ENCODE measurements at regions not wholly inside any gene's neighbourhood (a gene's known extent, or its start where the extent isn't known, plus 50 kb on each side); places are given as distances from the start of the nearest gene placed in this dataset.
"Not testable (repeated sequence)": the region's sequence is repeated elsewhere in the genome, so short reads cannot be mapped to it uniquely, and the experiment has no call there.

DNA sequence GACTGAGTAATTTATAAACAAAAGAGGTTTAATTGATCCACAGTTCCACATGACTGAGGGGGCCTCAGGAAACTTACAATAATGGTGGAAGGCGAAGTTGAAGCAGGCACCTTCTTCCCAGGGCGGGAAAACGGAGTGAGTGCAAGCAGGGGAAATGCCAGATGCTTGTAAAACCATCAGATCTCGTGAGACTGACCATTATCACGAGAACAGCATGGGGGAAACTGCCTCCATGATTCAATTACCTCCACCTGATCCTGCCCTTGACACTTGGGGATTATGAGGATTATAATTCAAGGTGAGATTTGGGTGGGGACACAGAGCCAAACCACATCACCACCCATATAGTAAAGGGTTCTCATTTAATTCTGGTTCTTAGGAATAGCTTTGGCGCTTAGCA is 219.5 kb upstream of the ATP5MC3 start:
- no peak for FAIRE-seq

GRCh38 chr2:175399326-175399725 is 217.8 kb upstream of the ATP5MC3 start:
- no peak for FAIRE-seq

GRCh38 chr2:175398848-175399247 is 217.3 kb upstream of the ATP5MC3 start:
- FAIRE-seq, result no peak

DNA sequence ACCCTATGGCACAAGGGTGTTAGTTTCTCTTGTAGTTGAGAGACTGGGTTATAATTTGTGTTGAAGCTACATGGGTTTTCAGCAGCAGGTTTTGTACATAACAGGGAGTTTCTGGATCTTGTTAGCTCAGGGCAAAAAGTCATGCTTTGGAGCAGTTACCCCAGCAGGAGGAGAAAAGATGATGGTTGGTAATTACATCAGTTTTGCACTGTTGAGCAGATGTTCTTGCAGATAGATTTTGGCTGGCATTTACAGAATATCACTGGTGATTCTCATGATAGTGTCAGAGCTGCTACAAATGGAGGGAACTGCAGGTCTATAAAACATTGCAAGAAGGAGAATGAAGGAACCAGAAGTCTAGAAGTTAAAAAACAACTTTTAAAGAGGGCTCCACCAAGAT is 215.2 kb upstream of the ATP5MC3 start:
- FAIRE-seq, result no peak

GRCh38 chr2:175393851-175394250 is 212.3 kb upstream of the ATP5MC3 start:
- no peak for FAIRE-seq

DNA sequence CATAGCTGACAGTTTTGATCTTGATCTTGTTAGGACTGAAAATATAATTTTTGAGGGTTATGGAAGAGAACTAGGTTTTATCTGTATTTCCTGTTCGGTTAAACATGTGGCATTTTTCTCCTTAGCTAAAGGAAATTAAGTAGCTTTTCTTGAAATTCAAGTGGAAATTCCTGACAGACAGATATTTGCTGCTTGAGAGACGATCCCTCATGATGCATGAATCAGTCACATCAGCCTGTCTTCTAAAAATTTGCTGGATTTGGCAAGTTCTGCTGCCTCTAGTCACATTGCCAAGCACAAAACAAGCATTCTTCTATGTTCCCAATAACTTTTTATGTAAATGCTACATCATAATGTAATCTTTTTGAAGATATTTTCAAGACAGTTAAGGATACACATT is 201.8 kb upstream of the ATP5MC3 start:
- no peak for FAIRE-seq

- FAIRE-seq, result no peak
These were observed 192.2 kb upstream of the ATP5MC3 start for GRCh38 chr2:175373729-175374128.

- FAIRE-seq, result no peak
These were observed 191.5 kb upstream of the ATP5MC3 start for GRCh38 chr2:175372704-175373701.

- FAIRE-seq, result no peak
These were observed 189.9 kb upstream of the ATP5MC3 start for GRCh38 chr2:175371378-175371777.

- peak; percentile 21 for FAIRE-seq
These were observed 185.3 kb upstream of the ATP5MC3 start for GRCh38 chr2:175366815-175367214.

- no peak for FAIRE-seq
These were observed 182.2 kb upstream of the ATP5MC3 start for GRCh38 chr2:175363699-175364098.

- FAIRE-seq, result no peak
These were observed 180.8 kb upstream of the ATP5MC3 start for GRCh38 chr2:175362331-175362730.

DNA sequence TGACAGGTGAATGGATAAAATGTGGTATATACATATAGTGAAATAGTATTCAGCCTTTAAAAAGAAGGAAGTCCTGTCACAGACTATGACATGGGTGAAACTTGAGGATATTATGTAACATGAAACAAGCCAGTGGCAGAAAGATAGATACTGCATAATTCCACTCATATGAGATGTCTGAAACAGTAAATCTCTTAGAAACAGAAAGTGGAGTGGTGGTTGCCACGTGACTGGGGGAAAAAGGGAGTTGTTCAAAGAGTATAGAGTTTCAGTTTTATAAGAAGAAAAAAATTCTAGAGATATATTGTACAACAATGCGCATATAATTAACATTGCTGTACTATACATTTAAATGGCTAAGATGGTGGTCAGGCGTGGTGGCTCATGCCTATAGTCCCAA is 178.2 kb upstream of the ATP5MC3 start:
- no peak for FAIRE-seq

- FAIRE-seq, result no peak
These were observed 175.4 kb upstream of the ATP5MC3 start for GRCh38 chr2:175356901-175357300.

DNA sequence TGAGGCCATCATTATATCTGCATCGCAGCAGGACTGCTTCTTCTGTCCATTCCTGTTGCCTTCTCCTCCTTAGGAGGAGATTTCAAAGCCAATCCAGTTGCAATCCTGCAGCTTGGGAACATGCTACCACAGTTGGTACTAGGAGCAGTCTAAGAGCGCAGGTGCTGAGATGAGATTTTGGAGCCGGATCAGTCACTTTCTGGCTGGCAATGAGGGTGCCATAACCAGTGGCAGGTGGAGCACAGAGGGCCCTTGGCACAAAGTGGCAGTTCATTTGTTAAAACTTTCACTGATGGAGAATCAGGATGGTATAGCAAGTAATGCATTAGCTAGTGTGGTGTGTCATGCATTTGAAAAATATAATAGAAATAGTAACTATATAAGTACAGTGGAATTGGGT is 173.7 kb upstream of the ATP5MC3 start:
- no peak for FAIRE-seq

- no peak for FAIRE-seq
These were observed 171.8 kb upstream of the ATP5MC3 start for GRCh38 chr2:175353275-175353674.

GRCh38 chr2:175351512-175351911 is 170.0 kb upstream of the ATP5MC3 start:
- FAIRE-seq, result no peak

- FAIRE-seq, result no peak
These were observed 168.6 kb upstream of the ATP5MC3 start for GRCh38 chr2:175350105-175350504.

DNA sequence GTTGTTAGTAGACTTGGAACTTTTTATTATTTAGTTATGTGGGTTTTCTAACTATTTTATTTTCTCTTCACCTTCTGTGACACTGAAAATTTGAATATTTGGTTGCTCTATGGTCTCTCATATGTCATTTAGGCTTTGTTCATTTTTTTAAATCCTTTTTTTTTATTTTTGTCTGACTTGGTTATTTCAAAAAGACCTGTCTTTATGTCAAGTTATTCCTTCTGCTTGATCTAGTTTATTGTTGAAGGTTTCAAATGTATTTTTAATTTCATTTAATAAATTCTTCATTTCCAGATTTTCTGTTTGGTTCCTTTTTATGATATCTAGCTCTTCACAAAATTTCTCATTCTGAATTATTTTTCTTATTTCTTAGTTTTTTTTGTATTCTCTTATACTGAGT is 160.6 kb upstream of the ATP5MC3 start:
- no peak for FAIRE-seq

DNA sequence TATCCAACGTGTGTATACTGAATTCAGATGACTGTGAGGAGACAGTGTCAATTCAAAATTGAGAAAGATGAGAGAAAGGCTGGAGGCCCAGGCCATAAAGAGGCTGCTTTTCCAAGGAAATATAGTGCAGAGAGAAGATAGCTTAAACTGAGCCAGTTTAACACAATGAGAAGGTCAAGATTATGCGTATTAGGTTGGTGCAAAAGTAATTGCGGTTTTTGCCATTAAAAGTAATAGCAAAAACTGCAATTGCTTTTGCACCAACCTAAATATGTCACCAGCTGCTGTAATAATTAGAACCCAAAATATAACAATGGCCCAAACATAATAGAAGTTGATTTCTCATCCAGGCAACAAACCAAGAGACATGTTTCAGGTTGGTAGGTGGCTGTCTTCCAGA is 148.7 kb upstream of the ATP5MC3 start:
- no peak for FAIRE-seq

- FAIRE-seq, result no peak
These were observed 145.3 kb upstream of the ATP5MC3 start for GRCh38 chr2:175326801-175327200.

DNA sequence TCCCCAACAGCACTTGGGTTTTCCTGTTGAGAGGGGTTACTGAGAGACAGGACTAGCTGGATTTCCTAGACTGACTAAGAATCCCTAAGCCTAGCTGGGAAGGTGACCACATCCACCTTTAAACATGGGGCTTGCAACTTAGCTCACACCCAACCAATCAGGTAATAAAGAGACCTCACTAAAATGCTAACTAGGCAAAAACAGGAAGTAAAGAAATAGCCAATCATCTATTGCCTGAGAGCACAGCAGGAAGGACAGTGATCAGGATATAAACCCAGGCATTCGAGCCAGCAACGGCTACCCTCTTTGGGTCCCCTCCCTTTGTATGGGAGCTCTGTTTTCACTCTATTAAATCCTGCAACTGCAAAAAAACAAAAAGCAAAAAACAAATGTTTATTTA is 144.7 kb upstream of the ATP5MC3 start:
- FAIRE-seq, result not testable (repeated sequence)

DNA sequence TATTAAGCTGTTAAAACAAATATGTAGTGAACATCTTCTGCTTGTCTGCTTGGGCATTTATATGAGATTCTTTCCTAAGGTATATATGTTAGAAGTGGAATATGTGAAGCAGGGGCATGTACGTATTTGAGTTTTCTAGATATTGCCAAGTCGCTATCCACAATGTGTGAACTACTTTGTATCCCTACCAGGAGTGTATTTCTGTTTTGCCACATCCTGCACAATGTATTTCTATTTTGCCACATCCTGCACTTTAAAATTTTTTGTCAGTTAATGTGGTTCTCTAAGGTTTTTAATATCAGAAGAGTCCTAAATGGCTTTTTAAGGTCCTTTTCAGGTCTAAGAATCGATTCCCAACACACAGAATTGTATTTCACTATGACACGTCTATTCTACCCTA is 141.7 kb upstream of the ATP5MC3 start:
- no peak for FAIRE-seq

DNA sequence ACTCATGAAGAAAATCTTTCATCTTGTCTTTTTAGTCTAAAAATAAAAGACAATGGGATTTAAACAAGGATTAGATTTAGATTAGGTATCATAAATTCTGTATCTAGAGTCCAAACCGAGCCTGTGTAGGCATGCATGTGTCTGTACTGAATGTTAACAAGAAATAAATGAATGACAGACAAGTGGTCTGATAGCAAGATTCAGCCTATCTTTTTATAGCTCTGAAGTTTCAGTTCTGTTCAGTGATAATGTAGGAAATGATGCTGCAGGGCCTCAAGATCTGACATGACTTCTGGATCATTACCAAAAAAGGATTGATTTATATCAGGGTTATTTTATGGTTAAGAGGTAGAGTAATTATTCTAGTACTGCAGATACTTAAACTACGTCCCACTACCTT is 137.0 kb upstream of the ATP5MC3 start:
- FAIRE-seq, result no peak

GRCh38 chr2:175317751-175318150 is 136.2 kb upstream of the ATP5MC3 start:
- FAIRE-seq, result no peak
